ENCODE measurements at regions not wholly inside any gene's neighbourhood (a gene's known extent, or its start where the extent isn't known, plus 50 kb on each side); places are given as distances from the start of the nearest gene placed in this dataset.
"Not testable (repeated sequence)": the region's sequence is repeated elsewhere in the genome, so short reads cannot be mapped to it uniquely, and the experiment has no call there.

GRCh38 chr7:51577390-51577789, 260.8 kb upstream of the COBL start:
- DNase-seq (ENCODE audit: extremely low spot score), result no peak
- POLR2A ChIA-PET, result no interaction called here
- no peak for TF ChIP-seq CTCF (IDR thresholded peaks at IDR 0.05; ENCODE audit: control extremely low read depth, extremely low read depth, low read depth, missing control alignments)
- CTCF ChIA-PET, result no interaction called here

- no peak for TF ChIP-seq CTCF (IDR thresholded peaks at IDR 0.05; ENCODE audit: control extremely low read depth, extremely low read depth, low read depth, missing control alignments)
- POLR2A ChIA-PET, result no interaction called here
- no peak for DNase-seq (ENCODE audit: extremely low spot score)
- CTCF ChIA-PET, result no interaction called here
Observed at GRCh38 chr7:51569581-51569980, 253.0 kb upstream of the COBL start.

GRCh38 chr7:51569176-51569575, 252.6 kb upstream of the COBL start:
- TF ChIP-seq CTCF (IDR thresholded peaks at IDR 0.05; ENCODE audit: control extremely low read depth, extremely low read depth, low read depth, missing control alignments), result no peak
- no peak for DNase-seq (ENCODE audit: extremely low spot score)
- CTCF ChIA-PET, result no interaction called here
- POLR2A ChIA-PET, result no interaction called here

GRCh38 chr7:51551070-51551469, 234.5 kb upstream of the COBL start:
- no peak for DNase-seq (ENCODE audit: extremely low spot score)
- TF ChIP-seq CTCF (IDR thresholded peaks at IDR 0.05; ENCODE audit: control extremely low read depth, extremely low read depth, low read depth, missing control alignments), result no peak
- ChIA-PET POLR2A (no interaction called here), CTCF (no interaction called here)

- no peak for TF ChIP-seq CTCF (IDR thresholded peaks at IDR 0.05; ENCODE audit: control extremely low read depth, extremely low read depth, low read depth, missing control alignments)
- no peak for DNase-seq (ENCODE audit: extremely low spot score)
- CTCF ChIA-PET, result no interaction called here
- POLR2A ChIA-PET, result no interaction called here
Observed at GRCh38 chr7:51545131-51545530, 228.5 kb upstream of the COBL start.

- no peak for DNase-seq (ENCODE audit: extremely low spot score)
- TF ChIP-seq CTCF (IDR thresholded peaks at IDR 0.05; ENCODE audit: control extremely low read depth, extremely low read depth, low read depth, missing control alignments), result no peak
- CTCF ChIA-PET, result no interaction called here
- POLR2A ChIA-PET, result no interaction called here
Observed at GRCh38 chr7:51543801-51544553, 227.4 kb upstream of the COBL start.

GRCh38 chr7:51540906-51541305, 224.3 kb upstream of the COBL start:
- CTCF ChIA-PET, result not testable (repeated sequence)

More at GRCh38 chr7:51540906-51541305, 224.3 kb upstream of the COBL start:
- DNase-seq (ENCODE audit: extremely low spot score); POLR2A ChIA-PET: not testable (repeated sequence)
